ENCODE measurements at regions not wholly inside any gene's neighbourhood (a gene's known extent, or its start where the extent isn't known, plus 50 kb on each side); places are given as distances from the start of the nearest gene placed in this dataset.
"Not testable (repeated sequence)": the region's sequence is repeated elsewhere in the genome, so short reads cannot be mapped to it uniquely, and the experiment has no call there.

GRCh38 chr5:123965626-123966025, 453.6 kb downstream of the CSNK1G3 start:
- no peaks in the 10 kb centered on the region for H3K36me3 Mint-ChIP-seq
- no peaks in the 10 kb centered on the region for H3K27me3 Mint-ChIP-seq
- peaks cover 3% of the 10 kb centered on the region for H3K9me3 Mint-ChIP-seq
- no peak overlapping the region for H3K4me3 Mint-ChIP-seq
- no peak overlapping the region for H3K27ac Mint-ChIP-seq
- no peaks in the 10 kb centered on the region for H3K4me1 Mint-ChIP-seq

- Mint-ChIP-seq H3K36me3 (no peaks in the 10 kb centered on the region), H3K4me3 (no peak overlapping the region), H3K27me3 (no peaks in the 10 kb centered on the region), H3K4me1 (no peaks in the 10 kb centered on the region), H3K27ac (no peak overlapping the region), H3K9me3 (peaks cover 3% of the 10 kb centered on the region)
These were observed 452.9 kb downstream of the CSNK1G3 start for GRCh38 chr5:123964884-123965283.

GRCh38 chr5:123960526-123960925, 448.5 kb downstream of the CSNK1G3 start:
- H3K27ac Mint-ChIP-seq: no peak overlapping the region
- H3K27me3 Mint-ChIP-seq: no peaks in the 10 kb centered on the region
- no peaks in the 10 kb centered on the region for H3K4me1 Mint-ChIP-seq
- H3K9me3 Mint-ChIP-seq: peaks cover 3% of the 10 kb centered on the region
- no peak overlapping the region for H3K4me3 Mint-ChIP-seq
- no peaks in the 10 kb centered on the region for H3K36me3 Mint-ChIP-seq

GRCh38 chr5:123951582-123951977, 439.6 kb downstream of the CSNK1G3 start:
- no peak overlapping the region for H3K27ac Mint-ChIP-seq
- H3K9me3 Mint-ChIP-seq: no peaks in the 10 kb centered on the region
- no peaks in the 10 kb centered on the region for H3K36me3 Mint-ChIP-seq
- no peak overlapping the region for H3K4me3 Mint-ChIP-seq
- no peaks in the 10 kb centered on the region for H3K27me3 Mint-ChIP-seq
- H3K4me1 Mint-ChIP-seq: no peaks in the 10 kb centered on the region

- no peak overlapping the region for H3K27ac Mint-ChIP-seq
- no peaks in the 10 kb centered on the region for H3K27me3 Mint-ChIP-seq
- no peak overlapping the region for H3K4me3 Mint-ChIP-seq
- no peaks in the 10 kb centered on the region for H3K36me3 Mint-ChIP-seq
- no peaks in the 10 kb centered on the region for H3K4me1 Mint-ChIP-seq
- no peaks in the 10 kb centered on the region for H3K9me3 Mint-ChIP-seq
These were observed 439.0 kb downstream of the CSNK1G3 start for GRCh38 chr5:123950701-123951581.

GRCh38 chr5:123949807-123950340, 437.9 kb downstream of the CSNK1G3 start:
- H3K9me3 Mint-ChIP-seq: no peaks in the 10 kb centered on the region
- H3K4me3 Mint-ChIP-seq: no peak overlapping the region
- H3K36me3 Mint-ChIP-seq: no peaks in the 10 kb centered on the region
- no peak overlapping the region for H3K27ac Mint-ChIP-seq
- H3K27me3 Mint-ChIP-seq: no peaks in the 10 kb centered on the region
- H3K4me1 Mint-ChIP-seq: no peaks in the 10 kb centered on the region

- Mint-ChIP-seq H3K4me1 (no peaks in the 10 kb centered on the region), H3K27ac (no peak overlapping the region), H3K9me3 (no peaks in the 10 kb centered on the region), H3K4me3 (no peak overlapping the region), H3K27me3 (no peaks in the 10 kb centered on the region), H3K36me3 (no peaks in the 10 kb centered on the region)
These were observed 437.2 kb downstream of the CSNK1G3 start for GRCh38 chr5:123949043-123949804.

- Mint-ChIP-seq H3K4me1 (no peaks in the 10 kb centered on the region), H3K9me3 (peaks cover 3% of the 10 kb centered on the region), H3K36me3 (no peaks in the 10 kb centered on the region), H3K27ac (no peak overlapping the region), H3K27me3 (no peaks in the 10 kb centered on the region), H3K4me3 (no peak overlapping the region)
These were observed 435.8 kb downstream of the CSNK1G3 start for GRCh38 chr5:123947797-123948196.

GRCh38 chr5:123945548-123945947, 433.6 kb downstream of the CSNK1G3 start:
- Mint-ChIP-seq H3K36me3 (no peaks in the 10 kb centered on the region), H3K9me3 (peaks cover 7% of the 10 kb centered on the region), H3K27me3 (no peaks in the 10 kb centered on the region), H3K4me1 (no peaks in the 10 kb centered on the region), H3K4me3 (no peak overlapping the region), H3K27ac (no peak overlapping the region)

GRCh38 chr5:123943151-123943550, 431.2 kb downstream of the CSNK1G3 start:
- no peaks in the 10 kb centered on the region for H3K27me3 Mint-ChIP-seq
- no peaks in the 10 kb centered on the region for H3K36me3 Mint-ChIP-seq
- no peak overlapping the region for H3K27ac Mint-ChIP-seq
- H3K4me1 Mint-ChIP-seq: no peaks in the 10 kb centered on the region
- H3K9me3 Mint-ChIP-seq: peaks cover 17% of the 10 kb centered on the region
- H3K4me3 Mint-ChIP-seq: no peak overlapping the region

- H3K27ac Mint-ChIP-seq: no peak overlapping the region
- no peaks in the 10 kb centered on the region for H3K36me3 Mint-ChIP-seq
- no peaks in the 10 kb centered on the region for H3K27me3 Mint-ChIP-seq
- no peak overlapping the region for H3K4me3 Mint-ChIP-seq
- peaks cover 17% of the 10 kb centered on the region for H3K9me3 Mint-ChIP-seq
- no peaks in the 10 kb centered on the region for H3K4me1 Mint-ChIP-seq
These were observed 428.4 kb downstream of the CSNK1G3 start for GRCh38 chr5:123940416-123940815.

- Mint-ChIP-seq H3K9me3 (peaks cover 10% of the 10 kb centered on the region), H3K27me3 (no peaks in the 10 kb centered on the region), H3K27ac (no peak overlapping the region), H3K4me1 (no peaks in the 10 kb centered on the region), H3K36me3 (no peaks in the 10 kb centered on the region), H3K4me3 (no peak overlapping the region)
These were observed 425.3 kb downstream of the CSNK1G3 start for GRCh38 chr5:123937230-123937629.

GRCh38 chr5:123936548-123936947, 424.6 kb downstream of the CSNK1G3 start:
- no peaks in the 10 kb centered on the region for H3K27me3 Mint-ChIP-seq
- no peaks in the 10 kb centered on the region for H3K36me3 Mint-ChIP-seq
- H3K9me3 Mint-ChIP-seq: peaks cover 10% of the 10 kb centered on the region
- no peak overlapping the region for H3K4me3 Mint-ChIP-seq
- H3K4me1 Mint-ChIP-seq: no peaks in the 10 kb centered on the region
- H3K27ac Mint-ChIP-seq: no peak overlapping the region

- not testable (repeated sequence) for H3K9me3 Mint-ChIP-seq, H3K27me3 Mint-ChIP-seq, H3K4me1 Mint-ChIP-seq, H3K27ac Mint-ChIP-seq, H3K36me3 Mint-ChIP-seq, H3K4me3 Mint-ChIP-seq
These were observed 421.8 kb downstream of the CSNK1G3 start for GRCh38 chr5:123933812-123934211.

GRCh38 chr5:123929055-123929474, 417.1 kb downstream of the CSNK1G3 start:
- Mint-ChIP-seq H3K9me3 (peaks cover 8% of the 10 kb centered on the region), H3K27ac (no peak overlapping the region), H3K27me3 (no peaks in the 10 kb centered on the region), H3K4me1 (no peaks in the 10 kb centered on the region), H3K36me3 (no peaks in the 10 kb centered on the region), H3K4me3 (no peak overlapping the region)

GRCh38 chr5:123928401-123928800, 416.4 kb downstream of the CSNK1G3 start:
- Mint-ChIP-seq H3K9me3 (peaks cover 8% of the 10 kb centered on the region), H3K27me3 (no peaks in the 10 kb centered on the region), H3K27ac (no peak overlapping the region), H3K4me1 (no peaks in the 10 kb centered on the region), H3K4me3 (no peak overlapping the region), H3K36me3 (no peaks in the 10 kb centered on the region)

Data from activated naive CD4-positive, alpha-beta T cell treated with anti-CD3 and anti-CD28 coated beads, Interleukin-2, amount 50 U/mL, for 24 hours (primary cell).